HG03095 (cell line): ENCODE measurements at regions not wholly inside any gene's neighbourhood (a gene's known extent, or its start where the extent isn't known, plus 50 kb on each side); places are given as distances from the start of the nearest gene placed in this dataset.
"Not testable (repeated sequence)": the region's sequence is repeated elsewhere in the genome, so short reads cannot be mapped to it uniquely, and the experiment has no call there.

Experiments
- ATAC-seq: cut with Tn5 transposase; IDR thresholded peaks from one replicate; pipeline ENCODE4 v1.9.1; 2021; ENCODE audit warnings: moderate library complexity; ENCODE audit not compliant: unreplicated experiment

GRCh38 chr20:4476903-4477500 lies 209.3 kb upstream of the PRNP start:
- ATAC-seq = no peak

GRCh38 chr20:4472906-4473305 lies 213.3 kb upstream of the PRNP start:
- ATAC-seq = no peak

DNA sequence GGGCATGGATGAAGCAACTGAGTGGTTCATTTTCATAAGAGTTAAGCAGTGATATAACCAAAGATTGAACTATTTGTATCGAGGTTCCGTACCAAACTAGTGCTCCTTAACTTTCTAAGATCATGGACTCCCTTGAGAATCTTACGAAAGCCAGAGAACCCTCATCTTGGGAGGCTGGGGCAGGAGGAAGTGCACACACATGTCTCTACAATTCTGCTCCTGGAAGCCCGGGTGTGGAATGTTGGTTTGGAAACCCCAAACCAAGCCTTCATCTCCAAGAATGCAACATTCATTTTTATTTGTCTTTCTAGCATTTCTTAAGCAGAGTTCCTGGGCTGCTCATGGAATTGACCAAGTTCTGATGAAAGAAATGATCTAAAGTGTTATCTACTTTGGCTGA lies 215.0 kb upstream of the PRNP start:
- no peak for ATAC-seq

DNA sequence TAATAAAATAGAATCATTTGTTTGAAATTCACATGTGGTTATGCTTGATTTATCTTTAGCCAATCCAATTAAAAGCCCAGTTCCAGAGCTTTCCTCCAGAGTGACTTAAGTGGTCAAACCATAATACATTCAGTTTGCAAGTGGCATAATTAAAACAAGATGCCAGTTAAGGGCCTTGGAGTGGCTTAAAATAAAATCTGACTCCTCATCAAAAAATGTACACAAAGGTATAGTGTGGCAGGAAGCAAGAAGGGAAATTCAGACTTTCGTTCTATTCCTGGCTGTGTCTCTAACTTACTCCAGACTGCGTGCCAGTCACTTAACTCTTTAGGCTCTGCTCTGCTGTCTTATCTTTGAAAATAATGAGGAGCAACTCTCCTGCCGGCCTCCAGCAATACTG lies 215.9 kb upstream of the PRNP start:
- ATAC-seq = no peak

GRCh38 chr20:4469910-4470309 lies 216.3 kb upstream of the PRNP start:
- ATAC-seq = no peak

- ATAC-seq = no peak
These were observed 218.1 kb upstream of the PRNP start for GRCh38 chr20:4468114-4468513.

GRCh38 chr20:4465855-4466545 lies 216.9 kb upstream of the ADRA1D start:
- no peak for ATAC-seq

DNA sequence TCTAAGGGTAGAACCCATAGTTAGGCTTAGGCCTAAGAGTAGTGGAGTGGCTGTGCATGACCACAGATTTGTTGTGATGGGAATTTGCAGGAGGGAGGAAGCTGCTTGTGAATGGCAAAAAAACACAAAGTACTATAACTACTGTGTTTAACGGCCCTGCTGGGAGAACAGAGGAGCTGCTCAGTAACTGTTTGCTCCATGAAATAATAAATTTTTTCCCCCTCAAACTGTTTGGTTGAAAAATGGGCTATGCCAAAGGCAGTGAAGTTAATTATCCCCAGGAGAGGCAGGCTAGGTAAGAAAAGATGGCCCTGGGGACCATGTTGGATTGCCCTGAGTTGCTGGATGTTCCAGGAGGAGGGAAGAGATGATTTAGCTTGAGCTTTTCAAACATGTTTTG lies 216.1 kb upstream of the ADRA1D start:
- no peak for ATAC-seq

- not testable (repeated sequence) for ATAC-seq
These were observed 213.7 kb upstream of the ADRA1D start for GRCh38 chr20:4462801-4463200.

DNA sequence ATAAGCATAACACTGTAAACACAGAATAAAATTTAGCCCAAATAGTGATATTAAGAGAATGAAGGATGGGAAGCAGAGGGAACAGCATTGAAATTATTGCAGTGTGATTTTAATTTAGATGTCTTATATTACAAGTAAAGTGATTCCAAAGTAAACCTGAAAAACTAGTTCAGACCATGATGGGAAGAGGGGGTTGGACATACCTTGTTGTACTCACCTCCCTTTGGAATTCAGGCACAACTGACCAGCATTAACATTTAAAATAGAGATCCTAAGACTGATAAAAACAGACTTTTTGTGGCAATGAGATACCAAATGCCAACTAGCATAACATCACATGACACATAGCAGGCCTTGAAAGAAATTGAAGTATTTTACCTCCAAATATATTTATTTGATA lies 210.0 kb upstream of the ADRA1D start:
- ATAC-seq = no peak

DNA sequence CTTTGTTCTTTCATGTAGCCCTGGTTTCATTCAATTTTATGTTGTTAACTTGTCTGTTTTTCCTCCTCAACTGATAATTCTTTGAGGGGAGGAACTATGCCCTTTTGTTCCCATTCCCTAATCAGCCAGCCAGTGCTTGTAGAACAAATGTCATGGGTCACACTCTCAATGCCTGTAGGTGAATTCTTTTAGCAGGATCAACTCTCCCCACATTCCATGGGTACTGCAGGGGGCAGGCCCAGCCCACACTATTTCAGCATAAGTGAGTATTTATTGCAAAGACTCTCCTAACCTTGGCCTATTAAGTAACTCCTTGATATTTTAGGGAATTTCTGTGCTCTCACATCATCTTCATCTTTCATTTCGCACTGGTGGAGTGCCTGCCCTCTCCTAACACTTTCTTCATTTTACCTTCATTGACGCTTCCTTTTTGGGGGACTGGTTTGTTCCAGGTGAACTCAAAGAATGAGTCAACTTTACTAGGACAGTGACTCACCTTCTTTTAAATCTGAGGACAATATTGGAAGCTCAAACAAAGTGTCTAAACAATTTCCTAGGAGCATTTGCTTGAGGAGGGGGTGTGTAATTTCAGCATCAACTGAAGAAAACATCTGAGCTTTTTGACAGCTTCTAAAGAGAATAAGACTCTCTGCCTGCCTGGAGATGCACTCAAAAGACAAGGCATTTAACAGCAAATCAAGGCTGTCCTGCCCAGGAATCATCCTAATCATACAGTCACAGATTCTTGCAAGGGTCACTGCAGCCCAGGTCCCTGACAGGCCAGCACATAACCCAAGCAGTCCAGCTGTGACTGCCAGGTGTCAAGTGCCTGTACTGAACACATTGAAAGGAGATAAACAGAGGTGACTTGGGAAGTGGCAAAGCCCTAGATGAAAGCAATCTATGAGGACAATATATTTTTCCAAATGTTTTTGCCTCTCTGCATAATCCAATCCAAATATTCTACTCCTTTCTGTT lies 208.8 kb upstream of the ADRA1D start:
- no peak for ATAC-seq

- ATAC-seq = no peak
These were observed 206.9 kb upstream of the ADRA1D start for GRCh38 chr20:4455996-4456395.

DNA sequence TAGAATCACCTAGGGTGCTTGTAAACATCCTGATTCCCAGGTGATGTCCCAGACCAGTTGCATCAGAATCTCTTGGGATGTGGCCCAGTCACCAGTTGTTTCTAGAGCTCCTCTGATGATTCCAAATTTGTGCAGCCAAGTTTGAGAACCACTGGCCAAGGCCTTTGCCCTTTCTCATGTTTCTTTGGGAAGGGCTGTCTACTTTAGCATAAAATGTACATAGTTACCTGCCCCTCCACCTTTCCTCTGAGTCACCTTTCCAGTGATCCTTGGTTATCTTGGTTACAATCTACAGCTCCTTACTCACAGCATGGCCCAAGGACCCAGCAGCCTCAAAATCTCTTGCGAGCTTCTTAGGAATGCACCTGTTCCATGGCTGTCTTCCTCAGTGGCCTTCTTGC lies 206.2 kb upstream of the ADRA1D start:
- ATAC-seq = no peak

GRCh38 chr20:4454111-4454510 lies 205.0 kb upstream of the ADRA1D start:
- no peak for ATAC-seq

DNA sequence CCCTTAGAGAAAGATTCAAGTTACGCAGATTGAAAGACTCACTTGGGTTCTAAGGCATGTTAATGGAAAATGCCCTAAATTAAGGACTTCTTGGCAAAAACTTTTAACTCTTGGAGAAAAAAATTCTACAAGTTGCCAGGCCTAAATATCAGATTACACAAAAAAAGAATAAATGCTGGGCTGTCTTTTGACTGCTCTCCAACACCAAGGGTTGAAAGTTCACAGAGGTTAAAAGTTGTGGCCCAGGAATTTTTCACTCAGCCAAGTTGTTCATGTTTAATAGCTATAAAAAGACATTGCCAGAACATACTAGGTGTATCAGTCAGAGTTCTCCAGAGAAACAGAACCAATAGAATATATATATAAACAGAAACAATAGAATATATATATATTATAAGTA lies 204.3 kb upstream of the ADRA1D start:
- no peak for ATAC-seq

- ATAC-seq = no peak
These were observed 202.5 kb upstream of the ADRA1D start for GRCh38 chr20:4451487-4452081.

DNA sequence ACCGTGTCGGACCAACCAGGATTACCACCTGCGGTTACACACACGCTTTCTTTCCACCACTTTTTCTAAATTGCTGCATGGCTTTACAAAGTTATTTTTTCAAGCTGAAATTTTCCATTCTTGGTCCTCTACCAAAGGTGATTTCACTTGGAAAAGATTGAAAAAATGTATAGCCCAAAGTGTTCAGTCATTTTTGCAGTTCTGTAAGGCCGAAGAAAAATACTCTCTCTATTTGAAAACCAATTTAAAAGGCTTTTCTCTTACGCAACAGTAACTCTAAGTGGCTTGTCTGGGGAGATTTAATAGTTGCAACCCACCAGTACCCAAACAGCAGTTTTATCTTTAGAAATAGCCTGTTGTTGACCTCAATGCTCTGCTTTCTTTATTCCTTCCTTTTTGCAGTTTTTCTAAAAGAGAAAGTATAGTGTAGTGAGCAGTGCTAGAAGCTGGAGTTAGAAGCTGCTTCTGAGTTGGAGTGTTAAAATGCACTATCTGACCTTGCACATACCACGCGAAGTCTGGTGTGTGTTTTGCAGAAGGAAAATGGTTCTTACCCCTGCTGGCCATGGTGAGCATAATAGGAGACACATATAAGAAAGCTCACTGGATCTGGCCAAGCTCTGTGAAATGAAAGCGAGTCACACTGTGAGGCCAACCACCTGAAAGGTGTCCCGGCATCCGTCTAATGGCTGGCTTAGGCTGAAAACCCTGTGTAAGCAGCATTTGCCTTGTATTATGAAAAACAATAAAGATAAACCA lies 201.0 kb upstream of the ADRA1D start:
- ATAC-seq = no peak

GRCh38 chr20:4445784-4446183 lies 196.7 kb upstream of the ADRA1D start:
- ATAC-seq = no peak

DNA sequence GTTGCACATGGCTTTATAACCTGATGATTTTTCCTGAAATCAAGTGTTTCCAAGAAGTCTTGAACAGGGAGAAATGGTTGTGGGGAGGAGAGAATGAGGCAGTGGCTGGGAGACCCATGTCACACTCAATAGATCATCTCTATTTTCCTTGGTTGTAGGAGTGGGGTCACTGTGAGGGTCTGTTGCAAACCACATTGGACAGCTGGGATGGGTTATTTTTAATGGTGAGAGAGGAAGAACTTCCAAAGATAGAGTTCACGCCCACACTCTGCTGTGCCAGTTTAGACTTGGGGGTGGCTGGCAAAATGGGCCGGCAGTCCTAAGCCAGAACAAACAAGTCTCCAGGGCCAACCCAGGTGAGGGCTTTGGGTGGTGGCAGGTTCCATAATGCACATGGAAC lies 196.2 kb upstream of the ADRA1D start:
- ATAC-seq = no peak

GRCh38 chr20:4444404-4444803 lies 195.3 kb upstream of the ADRA1D start:
- ATAC-seq = no peak

- ATAC-seq = no peak
These were observed 193.9 kb upstream of the ADRA1D start for GRCh38 chr20:4443016-4443415.
